SK-N-SH (cell line): ENCODE measurements at regions not wholly inside any gene's neighbourhood (a gene's known extent, or its start where the extent isn't known, plus 50 kb on each side); places are given as distances from the start of the nearest gene placed in this dataset.

ENCODE experiments used
- EP300 ChIP-seq, 2 experiments: IDR thresholded peaks; 2 replicates each; pipeline versions ENCODE4 v1.4.0 to v1.6.1; 2012; ENCODE audit warnings: borderline replicate concordance in 1 of 2, low read depth in 1 of 2, low read length in 1 of 2
- EZH2phosphoT487 ChIP-seq: fragments of 200-600 bp; sonication (generic); IDR thresholded peaks from 2 replicates; pipeline ENCODE4 v1.6.1; 2017; ENCODE audit warnings: low read depth, mixed run types, mild to moderate bottlenecking, antibody characterized with exemption, moderate library complexity, borderline replicate concordance
- GABPA ChIP-seq: IDR thresholded peaks from 2 replicates; pipeline ENCODE4 v1.4.0; 2012; ENCODE audit warnings: low read depth, mild to moderate bottlenecking
- NRF1 ChIP-seq: IDR thresholded peaks from 2 replicates; pipeline ENCODE4 v1.6.1; 2012; ENCODE audit warnings: low read depth, mild to moderate bottlenecking, low read length
- POLR2AphosphoS5 ChIP-seq: IDR thresholded peaks from 2 replicates; pipeline ENCODE4 v1.6.1; 2012; ENCODE audit warnings: low read depth, low read length
- RAD21 ChIP-seq: IDR thresholded peaks from 2 replicates; pipeline ENCODE4 v1.6.1; 2012; ENCODE audit warnings: mild to moderate bottlenecking, low read length
- RFX5 ChIP-seq: IDR thresholded peaks from 2 replicates; pipeline ENCODE4 v1.6.1; 2012; ENCODE audit warnings: mild to moderate bottlenecking, improper control_type of control experiment, low read length
- TAF1 ChIP-seq: IDR thresholded peaks from 2 replicates; pipeline ENCODE4 v1.6.1; 2012; ENCODE audit warnings: low read depth, mild to moderate bottlenecking, low read length, moderate library complexity, borderline replicate concordance
- TCF12 ChIP-seq: IDR thresholded peaks from 2 replicates; pipeline ENCODE4 v1.4.0; 2012
- TF ChIP-seq, protein P1 (sequence below): fragments of 200-600 bp; sonication (generic); IDR thresholded peaks from 2 replicates; pipeline ENCODE4 v1.6.1; 2017; ENCODE audit warnings: antibody characterized with exemption, mild to moderate bottlenecking, moderate library complexity

DNA sequence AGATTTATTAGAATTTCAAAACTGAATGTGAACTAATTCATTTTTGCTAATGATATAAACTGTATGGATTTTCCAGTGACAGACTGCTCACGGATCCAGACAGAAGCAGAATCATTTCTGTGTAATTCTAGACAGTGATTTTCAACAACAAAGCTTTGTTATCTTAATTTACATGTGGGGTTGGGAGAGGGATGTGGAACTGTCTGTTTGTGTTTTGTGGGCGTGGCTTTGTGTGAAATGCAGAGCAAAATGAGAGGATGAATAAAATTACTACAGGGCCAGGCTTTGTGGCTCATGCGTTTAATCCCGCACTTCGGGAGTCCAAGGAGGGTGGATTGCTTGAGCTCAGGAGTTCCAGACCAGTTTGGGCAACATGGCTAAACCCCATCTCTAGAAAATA, 834.7 kb downstream of the GALC start:
- TF ChIP-seq POLR2AphosphoS5 (no peak), NRF1 (no peak), RAD21 (no peak), TCF12 (no peak), GABPA (no peak), EP300 (IDR thresholded peaks at IDR 0.05; ENCODE audit: borderline replicate concordance in 1 of 2, low read depth in 1 of 2, low read length in 1 of 2) (no peak), TAF1 (no peak), EZH2phosphoT487 (no peak), RFX5 (no peak)
- TF ChIP-seq, protein P1, sequence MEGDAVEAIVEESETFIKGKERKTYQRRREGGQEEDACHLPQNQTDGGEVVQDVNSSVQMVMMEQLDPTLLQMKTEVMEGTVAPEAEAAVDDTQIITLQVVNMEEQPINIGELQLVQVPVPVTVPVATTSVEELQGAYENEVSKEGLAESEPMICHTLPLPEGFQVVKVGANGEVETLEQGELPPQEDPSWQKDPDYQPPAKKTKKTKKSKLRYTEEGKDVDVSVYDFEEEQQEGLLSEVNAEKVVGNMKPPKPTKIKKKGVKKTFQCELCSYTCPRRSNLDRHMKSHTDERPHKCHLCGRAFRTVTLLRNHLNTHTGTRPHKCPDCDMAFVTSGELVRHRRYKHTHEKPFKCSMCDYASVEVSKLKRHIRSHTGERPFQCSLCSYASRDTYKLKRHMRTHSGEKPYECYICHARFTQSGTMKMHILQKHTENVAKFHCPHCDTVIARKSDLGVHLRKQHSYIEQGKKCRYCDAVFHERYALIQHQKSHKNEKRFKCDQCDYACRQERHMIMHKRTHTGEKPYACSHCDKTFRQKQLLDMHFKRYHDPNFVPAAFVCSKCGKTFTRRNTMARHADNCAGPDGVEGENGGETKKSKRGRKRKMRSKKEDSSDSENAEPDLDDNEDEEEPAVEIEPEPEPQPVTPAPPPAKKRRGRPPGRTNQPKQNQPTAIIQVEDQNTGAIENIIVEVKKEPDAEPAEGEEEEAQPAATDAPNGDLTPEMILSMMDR: no peak
